Stimulated activated CD4-positive, alpha-beta T cell treated with anti-CD3 and anti-CD28 coated beads, TNF-alpha, amount 100 ng/mL, for 24 hours (primary cell): ENCODE measurements at regions not wholly inside any gene's neighbourhood (a gene's known extent, or its start where the extent isn't known, plus 50 kb on each side); places are given as distances from the start of the nearest gene placed in this dataset.
"Not testable (repeated sequence)": the region's sequence is repeated elsewhere in the genome, so short reads cannot be mapped to it uniquely, and the experiment has no call there.

Experiments
- DNase-seq, 3 experiments: peaks; one replicate each; pipeline ENCODE4 v3.0.0-alpha.2; 2020; ENCODE audit warnings: low read depth in 3 of 3

GRCh38 chr15:30688684-30689083 lies 62.8 kb downstream of the ARHGAP11B start:
- not testable (repeated sequence) for DNase-seq

- DNase-seq = not testable (repeated sequence)
Measured at GRCh38 chr15:30690153-30690552, 64.2 kb downstream of the ARHGAP11B start.

DNA sequence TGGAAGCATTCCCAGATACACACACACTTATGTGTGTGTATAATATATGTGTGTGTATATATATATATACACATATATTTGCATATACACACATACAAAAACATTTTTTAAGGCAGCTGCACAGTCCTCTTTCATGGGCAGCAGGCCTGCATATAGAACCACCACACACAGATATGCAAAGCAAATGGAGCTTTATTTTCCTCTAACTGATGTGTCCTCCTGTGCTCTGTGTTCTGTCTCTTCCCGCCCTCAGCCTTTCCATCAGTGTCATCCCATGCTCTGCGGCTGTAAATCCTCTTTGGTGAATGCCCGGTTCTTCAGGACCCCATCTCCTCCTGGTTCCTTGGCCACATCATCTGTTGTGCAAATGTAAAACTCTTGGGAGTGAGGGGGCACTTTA lies 69.9 kb downstream of the ARHGAP11B start:
- DNase-seq = not testable (repeated sequence)

DNA sequence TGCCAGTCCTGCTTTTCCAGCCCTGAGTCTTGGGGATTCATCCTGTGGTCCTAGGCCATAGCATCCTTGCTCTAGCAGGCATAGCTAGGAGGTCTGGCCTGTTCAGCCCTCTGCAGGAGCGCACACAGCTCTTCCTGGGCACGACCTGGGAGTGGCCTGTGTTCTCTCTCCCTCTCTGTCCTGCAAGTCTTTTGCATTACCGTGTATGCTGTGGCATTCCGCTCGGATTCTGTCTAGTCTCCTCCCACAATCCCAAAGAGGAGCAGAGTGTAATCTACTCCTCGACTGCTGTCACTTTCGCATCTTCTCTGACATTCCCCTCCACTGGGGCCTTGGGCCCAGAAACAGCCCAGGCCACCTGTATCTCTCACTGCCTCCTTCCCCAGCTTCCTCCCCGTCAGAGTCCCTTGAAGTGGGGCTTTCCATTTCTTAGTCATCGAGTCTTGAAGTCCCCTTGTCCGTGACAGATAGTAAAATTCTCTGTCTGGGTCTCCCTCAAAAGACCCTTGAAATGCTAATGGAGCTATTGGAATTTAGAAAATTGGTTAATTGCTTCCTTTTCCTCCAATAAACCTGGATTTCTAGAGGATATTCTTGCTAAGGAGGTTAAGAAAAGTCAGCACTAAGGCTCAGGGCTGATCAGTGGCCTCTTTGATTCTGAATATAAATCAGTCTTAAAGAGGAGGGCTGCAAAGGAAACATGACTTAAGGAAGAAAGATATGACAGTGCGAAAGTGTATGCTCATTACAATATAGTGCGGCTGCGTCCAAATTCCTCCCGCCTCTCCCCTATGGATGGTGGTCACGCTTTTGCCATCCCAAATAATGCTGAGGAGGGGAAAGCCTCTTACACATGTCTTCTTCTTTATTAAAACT lies 70.7 kb downstream of the ARHGAP11B start:
- DNase-seq = not testable (repeated sequence)

DNA sequence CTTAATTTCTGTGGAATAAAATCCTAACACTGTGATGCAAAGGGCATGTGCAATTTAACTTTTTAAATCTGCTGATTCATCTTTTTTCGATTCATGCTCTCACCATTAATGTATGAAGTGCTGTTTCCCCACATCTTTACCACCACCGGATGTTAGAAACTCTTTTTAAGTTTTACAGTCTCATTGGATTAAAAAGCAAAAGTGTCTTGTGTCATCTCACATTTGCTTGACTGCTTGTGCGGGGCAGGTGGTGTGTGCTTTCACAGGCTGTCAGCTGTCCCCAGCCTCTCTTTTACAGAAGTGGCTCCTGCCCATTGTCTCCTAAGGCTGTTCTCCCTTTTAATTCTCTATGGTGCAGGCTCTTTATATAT lies 71.4 kb downstream of the ARHGAP11B start:
- DNase-seq = not testable (repeated sequence)

- DNase-seq = not testable (repeated sequence)
Measured at GRCh38 chr15:30700006-30700597, 74.2 kb downstream of the ARHGAP11B start.

GRCh38 chr15:30707976-30708685 lies 82.2 kb downstream of the ARHGAP11B start:
- DNase-seq = not testable (repeated sequence)

DNA sequence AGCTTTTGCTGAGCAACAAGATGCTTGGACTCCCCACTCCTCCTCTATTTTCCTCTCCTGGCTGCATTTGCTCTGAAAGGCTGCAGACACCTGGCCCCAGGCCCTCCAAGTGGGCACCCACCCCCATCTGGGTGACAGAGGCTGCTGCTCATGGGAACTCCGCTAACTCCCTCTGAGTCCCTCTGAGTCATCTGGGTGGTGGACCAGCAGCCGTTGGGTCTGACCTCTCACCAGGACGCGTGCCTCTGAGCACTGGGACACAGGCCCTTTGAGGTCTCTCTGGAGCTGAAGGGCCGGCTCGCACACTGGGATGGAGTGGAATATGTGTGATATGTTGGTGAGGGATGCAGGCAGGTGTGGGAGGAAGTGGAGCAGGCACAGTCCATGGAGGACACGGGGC lies 82.9 kb downstream of the ARHGAP11B start:
- DNase-seq = not testable (repeated sequence)

DNA sequence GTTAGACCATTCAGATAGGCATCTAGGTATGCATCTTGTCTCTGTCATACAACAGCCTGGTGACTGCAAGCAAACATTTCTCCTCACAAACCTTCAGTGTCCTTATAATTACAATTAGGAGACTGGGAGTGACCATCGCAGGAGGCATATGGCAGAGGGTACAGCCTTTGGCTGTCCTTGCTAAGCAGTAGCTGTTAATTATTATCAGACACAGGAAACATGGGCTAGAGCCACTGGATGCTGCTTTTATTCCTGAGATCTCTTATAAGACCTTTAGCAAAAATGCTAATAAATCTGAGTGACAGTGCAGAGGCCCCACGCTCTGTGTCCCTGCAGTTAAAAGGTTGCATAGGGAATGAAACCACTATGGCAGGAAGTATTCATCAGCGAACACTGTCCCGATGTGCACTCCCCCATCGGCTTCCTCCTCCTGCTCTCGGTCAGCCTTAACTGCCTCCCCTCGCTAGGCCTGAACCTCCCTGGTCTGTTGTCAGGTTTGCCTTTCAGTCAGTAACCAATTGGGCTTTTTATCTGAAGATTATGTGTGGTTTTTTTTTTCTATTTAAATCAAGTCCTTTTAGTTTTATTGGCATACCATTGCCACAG lies 92.2 kb downstream of the ARHGAP11B start:
- not testable (repeated sequence) for DNase-seq

DNA sequence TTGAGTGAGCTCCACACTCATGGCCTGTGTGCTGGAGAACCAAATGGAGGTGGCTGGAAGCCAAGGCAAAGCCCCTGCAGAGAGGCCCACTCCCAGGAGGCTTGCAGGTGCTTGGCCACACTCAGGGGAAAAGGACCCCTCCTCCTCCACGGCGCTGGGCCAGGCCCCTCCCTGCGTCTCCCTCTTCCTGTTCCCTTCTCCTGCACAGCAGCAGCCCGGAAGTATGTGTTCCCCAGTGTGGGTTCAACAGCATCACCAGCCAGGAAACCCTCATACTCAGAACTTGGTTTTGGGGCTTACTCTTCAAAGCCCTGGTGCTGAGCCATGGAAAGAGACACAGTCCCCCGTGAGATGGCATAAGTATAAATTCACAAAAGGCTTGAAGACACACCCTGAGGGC lies 93.4 kb downstream of the ARHGAP11B start:
- not testable (repeated sequence) for DNase-seq

- not testable (repeated sequence) for DNase-seq
Measured at GRCh38 chr15:30720825-30721224, 94.9 kb downstream of the ARHGAP11B start.

DNA sequence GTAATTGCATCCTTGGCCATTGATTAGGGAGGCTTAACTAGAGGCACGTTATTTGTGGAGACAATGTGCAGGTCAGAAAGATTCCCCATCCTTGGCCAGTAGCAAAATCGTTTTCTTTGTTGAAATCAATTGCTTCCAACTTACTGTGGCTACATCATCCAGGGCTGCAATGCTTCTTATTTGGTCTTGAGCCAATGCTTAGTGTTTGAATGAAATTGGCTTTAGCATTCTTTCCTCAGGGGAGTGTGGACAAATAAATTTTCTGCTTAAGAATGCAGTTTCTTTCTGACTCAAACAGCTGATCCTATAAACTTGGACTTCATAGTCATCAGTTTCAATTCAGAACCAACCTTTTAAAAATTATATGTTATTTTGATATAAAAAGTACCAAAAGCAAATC lies 95.6 kb downstream of the ARHGAP11B start:
- DNase-seq = not testable (repeated sequence)

DNA sequence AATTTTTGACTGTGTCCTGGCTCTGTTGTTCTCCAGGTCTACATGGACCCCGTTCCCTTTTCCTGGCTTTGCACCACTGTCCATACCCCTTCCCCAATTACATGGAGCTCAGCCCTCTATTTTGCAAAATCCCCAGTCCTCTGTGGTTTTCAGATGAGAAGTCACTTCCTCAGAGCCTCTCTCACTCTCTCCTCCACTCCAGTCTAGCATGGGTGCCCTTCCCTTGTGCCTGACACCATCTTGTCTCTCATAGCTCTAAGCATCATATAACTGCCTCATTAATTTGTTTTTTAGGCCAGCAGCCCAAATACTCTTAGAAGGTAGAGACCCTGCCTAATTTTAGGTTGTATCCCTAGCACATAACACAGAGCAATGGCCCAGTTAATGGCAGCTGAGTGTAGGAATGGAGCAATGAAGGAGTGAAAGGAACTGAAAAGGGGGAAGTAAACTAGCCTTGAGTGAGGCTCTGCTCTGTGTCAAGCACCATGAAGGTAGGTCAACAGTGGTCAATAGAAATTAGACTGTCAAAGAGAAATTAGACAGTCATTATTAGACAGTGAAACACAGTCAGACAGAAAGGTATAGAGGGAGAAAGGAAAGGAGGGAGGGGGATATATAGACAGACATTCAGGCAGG lies 97.7 kb downstream of the ARHGAP11B start:
- not testable (repeated sequence) for DNase-seq

DNA sequence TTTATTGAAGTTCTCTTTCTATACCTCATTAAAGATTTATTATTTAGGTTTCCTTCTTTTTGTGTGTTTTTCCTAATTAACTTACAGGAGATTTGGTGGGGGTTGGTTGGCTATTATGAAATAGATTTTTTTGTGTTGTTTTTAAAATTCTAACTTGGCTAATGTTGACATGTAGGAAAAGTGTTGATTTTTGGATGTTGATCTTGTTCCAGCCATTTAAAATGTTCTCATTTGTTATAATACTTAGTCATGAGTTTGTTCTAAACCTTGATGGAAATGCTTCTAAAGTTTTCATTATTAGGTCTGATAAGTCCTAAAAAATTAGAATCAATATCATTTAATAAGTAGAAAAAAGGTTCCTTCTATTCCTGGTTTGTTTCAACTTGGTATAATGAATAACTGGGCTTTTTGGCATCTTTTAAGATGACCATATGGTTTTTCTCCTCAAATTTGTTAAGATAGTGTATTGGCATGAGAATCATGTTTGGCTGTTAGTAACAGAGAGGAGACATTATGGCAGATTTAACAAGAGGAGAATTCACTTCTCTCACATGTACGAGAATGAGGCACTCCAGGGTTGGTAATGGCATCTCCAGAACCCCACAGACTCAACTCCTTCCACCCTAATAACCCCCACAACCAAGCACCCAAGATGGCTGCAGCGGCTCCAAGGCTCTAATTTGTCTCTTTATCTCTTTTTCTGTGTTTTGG lies 104.1 kb downstream of the ARHGAP11B start:
- DNase-seq = not testable (repeated sequence)

DNA sequence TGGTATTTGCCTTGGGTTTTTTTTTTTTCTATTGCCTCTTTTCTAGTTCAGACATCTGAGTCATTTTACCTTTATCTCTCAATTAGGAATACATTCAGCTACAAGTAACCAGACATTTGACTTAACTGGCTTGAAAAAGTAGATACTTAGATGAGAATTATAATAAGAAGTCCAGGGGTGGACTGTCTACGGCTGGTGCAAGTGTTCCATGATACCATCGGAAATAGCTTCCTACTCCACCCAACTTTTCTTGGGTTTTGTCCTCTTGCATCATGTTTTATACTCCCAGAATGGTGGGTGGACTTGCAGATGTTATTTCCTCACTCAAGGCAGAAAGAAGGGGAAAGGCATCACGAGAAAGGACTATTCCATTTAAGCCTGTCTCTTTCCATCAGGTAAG lies 104.7 kb downstream of the ARHGAP11B start:
- not testable (repeated sequence) for DNase-seq

GRCh38 chr15:30732100-30732499 lies 106.2 kb downstream of the ARHGAP11B start:
- not testable (repeated sequence) for DNase-seq

DNA sequence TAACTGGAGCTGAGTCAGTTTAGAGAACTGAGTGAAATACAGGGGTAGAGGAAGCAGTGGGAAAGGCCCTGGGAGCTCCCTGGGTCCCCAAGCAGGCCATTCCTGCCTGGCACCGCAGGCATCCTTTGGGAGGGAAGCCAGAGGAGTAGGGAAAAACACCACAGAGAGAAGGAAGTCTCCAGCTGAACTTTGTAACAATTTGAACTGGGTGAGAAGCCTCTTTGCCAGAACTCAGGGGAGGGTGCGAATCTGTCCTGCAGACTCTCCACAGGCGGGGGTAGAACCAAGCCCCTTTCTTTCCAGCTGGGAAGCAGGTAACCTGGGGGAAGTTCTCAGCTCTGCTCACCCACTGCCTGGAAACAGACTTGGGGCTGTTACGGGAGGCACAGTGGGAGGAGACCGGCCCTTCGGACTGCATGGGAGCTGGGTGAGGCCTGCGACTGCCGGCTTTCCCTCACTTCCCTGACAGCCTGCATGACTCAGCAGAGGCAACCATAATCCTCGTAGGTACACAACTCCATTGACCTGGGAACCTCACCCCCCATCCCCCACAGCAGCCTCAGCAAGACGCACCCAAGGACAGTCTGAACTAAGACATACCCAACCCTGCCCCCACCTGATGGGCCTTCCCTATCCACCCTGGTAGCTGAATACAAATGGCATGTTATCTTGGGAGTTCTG lies 110.1 kb downstream of the ARHGAP11B start:
- not testable (repeated sequence) for DNase-seq

DNA sequence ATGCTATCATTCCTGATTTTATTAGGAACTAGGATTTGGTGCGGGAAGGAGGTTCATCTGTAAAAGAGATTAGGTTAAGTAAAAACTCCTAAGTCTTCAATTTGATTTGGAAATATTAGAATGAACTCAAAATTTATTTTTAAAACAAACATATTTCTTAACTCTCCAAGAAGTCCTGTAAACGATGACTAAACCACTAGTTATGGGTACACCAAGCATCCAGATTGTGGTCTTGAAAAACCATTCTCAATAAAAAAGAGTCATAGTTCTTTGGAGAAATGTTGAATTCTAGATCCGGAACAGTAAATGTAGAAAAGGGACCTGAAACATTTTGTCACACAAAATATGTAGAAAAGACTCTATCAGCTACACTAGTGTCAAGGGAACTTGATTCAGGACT lies 116.9 kb downstream of the ARHGAP11B start:
- not testable (repeated sequence) for DNase-seq

DNA sequence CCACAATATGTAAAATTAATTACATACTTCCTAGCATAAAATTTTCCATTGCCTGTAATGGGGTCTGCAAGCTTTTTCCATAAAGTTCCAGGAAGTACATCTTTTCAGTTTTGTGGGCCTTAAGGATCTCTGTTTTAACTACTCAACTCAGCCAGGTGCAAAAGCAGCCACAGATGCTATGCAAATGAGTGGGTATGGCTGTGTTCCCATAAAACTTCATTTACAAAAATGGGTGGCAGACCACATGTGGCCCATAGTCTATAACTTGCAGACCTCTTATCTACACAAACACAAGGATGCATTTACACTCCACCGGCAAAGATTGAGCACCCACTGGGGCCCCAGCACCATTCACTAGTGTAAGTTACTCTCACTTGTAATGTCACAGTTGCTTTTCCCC lies 123.1 kb downstream of the ARHGAP11B start:
- DNase-seq = not testable (repeated sequence)

DNA sequence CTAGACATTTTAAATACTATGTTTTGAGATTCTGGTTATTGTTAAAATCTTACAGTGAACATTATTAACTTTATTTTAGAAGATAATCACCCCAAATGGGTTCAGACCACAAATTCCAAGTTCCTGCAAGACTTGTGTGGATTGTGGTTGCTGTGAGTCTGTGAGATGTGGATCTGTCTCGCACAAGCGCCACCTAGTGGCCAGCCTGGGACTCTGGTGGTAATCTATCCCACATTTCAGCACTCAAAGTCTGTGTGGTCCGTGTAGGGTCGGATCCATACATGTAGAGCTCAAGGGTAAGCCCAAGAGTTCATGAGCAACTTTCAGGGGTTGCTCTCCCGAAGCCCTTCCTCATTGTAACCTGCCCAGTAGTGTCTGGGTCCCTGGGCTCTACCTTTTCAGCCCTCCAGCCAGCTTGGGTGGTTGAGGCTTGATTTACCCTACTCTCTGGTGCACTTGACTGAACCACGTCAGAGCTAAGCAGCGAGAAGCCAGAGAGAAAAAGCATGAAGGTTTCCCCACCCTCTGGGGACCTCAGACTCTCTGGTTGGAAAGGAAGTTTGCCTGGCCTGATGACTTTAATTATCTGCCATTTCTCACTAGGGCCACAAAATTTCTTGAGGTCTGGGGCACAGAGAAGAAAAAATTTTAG lies 129.2 kb downstream of the ARHGAP11B start:
- peak; percentile 46 to 64 (median 63) for DNase-seq
